WTC11 (cell line): ENCODE measurements at regions not wholly inside any gene's neighbourhood (a gene's known extent, or its start where the extent isn't known, plus 50 kb on each side); places are given as distances from the start of the nearest gene placed in this dataset.

ENCODE experiments used
- ATF1 ChIP-seq: sonication (generic); formaldehyde crosslinking; IDR thresholded peaks from 2 replicates; pipeline ENCODE4 v1.8.1; 2023; ENCODE audit warnings: mild to moderate bottlenecking, moderate library complexity, missing genetic modification reagents
- CBFB ChIP-seq: sonication (generic); formaldehyde crosslinking; IDR thresholded peaks from 2 replicates; pipeline ENCODE4 v1.8.1; 2022; ENCODE audit warnings: mild to moderate bottlenecking, low read depth, missing genetic modification reagents
- CREB1 ChIP-seq: sonication (generic); formaldehyde crosslinking; IDR thresholded peaks from 2 replicates; pipeline ENCODE4 v1.8.0; 2023; ENCODE audit warnings: mild to moderate bottlenecking, missing genetic modification reagents
- CTCF ChIP-seq: fragments of 200-600 bp; IDR thresholded peaks from 2 replicates; pipeline ENCODE4 v1.8.0; 2022; ENCODE audit warnings: antibody characterized with exemption
- JUN ChIP-seq: sonication (generic); formaldehyde crosslinking; IDR thresholded peaks from 2 replicates; pipeline ENCODE4 v1.8.0; 2023; ENCODE audit warnings: mild to moderate bottlenecking, missing genetic modification reagents
- MXD4 ChIP-seq: fragments of 250-450 bp; sonication (Bioruptor Pico); IDR thresholded peaks from 2 replicates; pipeline ENCODE4 v1.8.0; 2021; ENCODE audit warnings: mild to moderate bottlenecking, moderate library complexity, borderline replicate concordance
- NFYB ChIP-seq: sonication (generic); formaldehyde crosslinking; conservative IDR thresholded peaks from 2 replicates; pipeline ENCODE4 v1.8.0; 2022; ENCODE audit warnings: low read depth, missing genetic modification reagents
- USF2 ChIP-seq: sonication (generic); formaldehyde crosslinking; IDR thresholded peaks from 2 replicates; pipeline ENCODE4 v1.8.1; 2023; ENCODE audit warnings: mild to moderate bottlenecking, missing genetic modification reagents, moderate library complexity
- ZNF219 ChIP-seq: sonication (generic); formaldehyde crosslinking; IDR thresholded peaks from 2 replicates; pipeline ENCODE4 v1.8.0; 2023; ENCODE audit warnings: missing genetic modification reagents, mild to moderate bottlenecking, borderline replicate concordance

- TF ChIP-seq CTCF (no peak), MXD4 (CRISPR knock-in tag) (no peak), JUN (CRISPR knock-in tag) (no peak), USF2 (CRISPR knock-in tag) (no peak), ATF1 (CRISPR knock-in tag) (no peak), NFYB (CRISPR knock-in tag) (no peak), ZNF219 (CRISPR knock-in tag) (no peak), CBFB (no peak), CREB1 (no peak)
These were observed 126.1 kb upstream of the ARHGAP5 start for GRCh38 chr14:31950764-31951637.
